ENCODE measurements at regions not wholly inside any gene's neighbourhood (a gene's known extent, or its start where the extent isn't known, plus 50 kb on each side); places are given as distances from the start of the nearest gene placed in this dataset.

GRCh38 chrX:20456971-20457370, 190.3 kb upstream of the RPS6KA3 start:
- TF ChIP-seq POLR2A (IDR thresholded peaks at IDR 0.05; ENCODE audit: low read length) (no peak), GATA1 (IDR thresholded peaks at IDR 0.05; ENCODE audit: low read depth, low read length) (no peak)
